ENCODE measurements at regions not wholly inside any gene's neighbourhood (a gene's known extent, or its start where the extent isn't known, plus 50 kb on each side); places are given as distances from the start of the nearest gene placed in this dataset.
"Not testable (repeated sequence)": the region's sequence is repeated elsewhere in the genome, so short reads cannot be mapped to it uniquely, and the experiment has no call there.

GRCh38 chr5:152650413-152650812 lies 245.3 kb upstream of the NMUR2 start:
- no peaks in the 10 kb centered on the region for H3K4me1 Mint-ChIP-seq (ENCODE audit: unreplicated experiment)

GRCh38 chr5:152659470-152659869 lies 254.4 kb upstream of the NMUR2 start:
- H3K27ac Mint-ChIP-seq (ENCODE audit: unreplicated experiment); H3K4me3 Mint-ChIP-seq (ENCODE audit: unreplicated experiment); H3K4me1 Mint-ChIP-seq (ENCODE audit: unreplicated experiment); H3K36me3 Mint-ChIP-seq (ENCODE audit: unreplicated experiment); DNase-seq (ENCODE audit: extremely low spot score, unreplicated experiment); H3K27me3 Mint-ChIP-seq (ENCODE audit: unreplicated experiment); H3K9me3 Mint-ChIP-seq (ENCODE audit: unreplicated experiment): not testable (repeated sequence)

More at GRCh38 chr5:152650413-152650812, 245.3 kb upstream of the NMUR2 start:
- no peak for DNase-seq (ENCODE audit: extremely low spot score, unreplicated experiment)
- Mint-ChIP-seq H3K27me3 (ENCODE audit: unreplicated experiment) (no peaks in the 10 kb centered on the region), H3K9me3 (ENCODE audit: unreplicated experiment) (no peaks in the 10 kb centered on the region), H3K4me3 (ENCODE audit: unreplicated experiment) (no peak overlapping the region), H3K36me3 (ENCODE audit: unreplicated experiment) (no peaks in the 10 kb centered on the region), H3K27ac (ENCODE audit: unreplicated experiment) (no peak overlapping the region)
- no peak for TF ChIP-seq CTCF (IDR thresholded peaks at IDR 0.05)

- no peak overlapping the region for H3K4me3 Mint-ChIP-seq (ENCODE audit: unreplicated experiment)
- no peak for TF ChIP-seq CTCF (IDR thresholded peaks at IDR 0.05)
These were observed 268.5 kb upstream of the NMUR2 start for GRCh38 chr5:152673601-152674000.

GRCh38 chr5:152674403-152674802 lies 269.3 kb upstream of the NMUR2 start:
- Mint-ChIP-seq H3K4me1 (ENCODE audit: unreplicated experiment) (no peaks in the 10 kb centered on the region), H3K36me3 (ENCODE audit: unreplicated experiment) (no peaks in the 10 kb centered on the region), H3K9me3 (ENCODE audit: unreplicated experiment) (no peaks in the 10 kb centered on the region), H3K4me3 (ENCODE audit: unreplicated experiment) (no peak overlapping the region), H3K27me3 (ENCODE audit: unreplicated experiment) (no peaks in the 10 kb centered on the region), H3K27ac (ENCODE audit: unreplicated experiment) (no peak overlapping the region)
- no peak for TF ChIP-seq CTCF (IDR thresholded peaks at IDR 0.05)
- DNase-seq (ENCODE audit: extremely low spot score, unreplicated experiment): no peak

More at GRCh38 chr5:152673601-152674000, 268.5 kb upstream of the NMUR2 start:
- H3K36me3 Mint-ChIP-seq (ENCODE audit: unreplicated experiment): no peaks in the 10 kb centered on the region
- no peaks in the 10 kb centered on the region for H3K9me3 Mint-ChIP-seq (ENCODE audit: unreplicated experiment)
- DNase-seq (ENCODE audit: extremely low spot score, unreplicated experiment): no peak
- H3K27ac Mint-ChIP-seq (ENCODE audit: unreplicated experiment): no peak overlapping the region
- H3K27me3 Mint-ChIP-seq (ENCODE audit: unreplicated experiment): no peaks in the 10 kb centered on the region
- H3K4me1 Mint-ChIP-seq (ENCODE audit: unreplicated experiment): no peaks in the 10 kb centered on the region

- Mint-ChIP-seq H3K9me3 (ENCODE audit: unreplicated experiment) (no peaks in the 10 kb centered on the region), H3K4me1 (ENCODE audit: unreplicated experiment) (no peaks in the 10 kb centered on the region), H3K27ac (ENCODE audit: unreplicated experiment) (no peak overlapping the region), H3K4me3 (ENCODE audit: unreplicated experiment) (no peak overlapping the region), H3K36me3 (ENCODE audit: unreplicated experiment) (no peaks in the 10 kb centered on the region), H3K27me3 (ENCODE audit: unreplicated experiment) (no peaks in the 10 kb centered on the region)
- no peak for TF ChIP-seq CTCF (IDR thresholded peaks at IDR 0.05)
- DNase-seq (ENCODE audit: extremely low spot score, unreplicated experiment): no peak
These were observed 271.1 kb upstream of the NMUR2 start for GRCh38 chr5:152676196-152676595.

- H3K9me3 Mint-ChIP-seq (ENCODE audit: unreplicated experiment): peaks cover 14% of the 10 kb centered on the region
- H3K36me3 Mint-ChIP-seq (ENCODE audit: unreplicated experiment): no peaks in the 10 kb centered on the region
- no peak for DNase-seq (ENCODE audit: extremely low spot score, unreplicated experiment)
- TF ChIP-seq CTCF (IDR thresholded peaks at IDR 0.05): no peak
- H3K27ac Mint-ChIP-seq (ENCODE audit: unreplicated experiment): no peak overlapping the region
- no peaks in the 10 kb centered on the region for H3K4me1 Mint-ChIP-seq (ENCODE audit: unreplicated experiment)
- no peaks in the 10 kb centered on the region for H3K27me3 Mint-ChIP-seq (ENCODE audit: unreplicated experiment)
- H3K4me3 Mint-ChIP-seq (ENCODE audit: unreplicated experiment): no peak overlapping the region
These were observed 278.1 kb upstream of the NMUR2 start for GRCh38 chr5:152683205-152683604.

Data from osteocyte (in vitro differentiated cells).